Liver (tissue), 3 donors: ENCODE measurements at regions not wholly inside any gene's neighbourhood (a gene's known extent, or its start where the extent isn't known, plus 50 kb on each side); places are given as distances from the start of the nearest gene placed in this dataset.

Source experiments
- CTCF ChIP-seq: fragments of 150-350 bp; IDR thresholded peaks from 2 replicates; pipeline ENCODE4 v1.5.1; 2017; ENCODE audit warnings: improper control_type of control experiment, low read depth, low read length; ENCODE audit not compliant: missing input control
- EGR1 ChIP-seq, 2 donors: IDR thresholded peaks; 2 replicates each; pipeline ENCODE4 v1.6.1; 2016 to 2018; ENCODE audit warnings: antibody characterized with exemption in 2 of 2, low read depth in 2 of 2
- FOXA1 ChIP-seq: IDR thresholded peaks from 2 replicates; pipeline ENCODE4 v1.6.1; 2016; ENCODE audit warnings: antibody characterized with exemption
- GABPA ChIP-seq, 2 donors: IDR thresholded peaks in 1 of 2; conservative IDR thresholded peaks in 1 of 2; 2 replicates each; pipeline ENCODE4 v1.6.1; 2016; ENCODE audit warnings: antibody characterized with exemption in 2 of 2, mild to moderate bottlenecking in 1 of 2, moderate library complexity in 1 of 2
- JUND ChIP-seq, 2 donors: IDR thresholded peaks; 2 replicates each; pipeline ENCODE4 v1.6.1; 2016; ENCODE audit warnings: antibody characterized with exemption in 2 of 2
- MAX ChIP-seq: IDR thresholded peaks from 2 replicates; pipeline ENCODE4 v1.6.1; 2016; ENCODE audit warnings: antibody characterized with exemption
- RAD21 ChIP-seq, 2 donors: IDR thresholded peaks; 2 replicates each; pipeline ENCODE4 v1.6.1; 2016; ENCODE audit warnings: antibody characterized with exemption in 2 of 2, mild to moderate bottlenecking in 2 of 2
- REST ChIP-seq: IDR thresholded peaks from 2 replicates; pipeline ENCODE4 v1.6.1; 2016; ENCODE audit warnings: antibody characterized with exemption, mild to moderate bottlenecking
- RXRA ChIP-seq, 2 donors: IDR thresholded peaks; 2 replicates each; pipeline ENCODE4 v1.6.1; 2017 to 2018; ENCODE audit warnings: antibody characterized with exemption in 2 of 2, mild to moderate bottlenecking in 1 of 2
- SP1 ChIP-seq: IDR thresholded peaks from 2 replicates; pipeline ENCODE4 v1.6.1; 2018; ENCODE audit warnings: antibody characterized with exemption, mild to moderate bottlenecking
- TAF1 ChIP-seq: conservative IDR thresholded peaks from 2 replicates; pipeline ENCODE4 v1.6.1; 2016; ENCODE audit warnings: antibody characterized with exemption, mild to moderate bottlenecking
- YY1 ChIP-seq: IDR thresholded peaks from 2 replicates; pipeline ENCODE4 v1.6.1; 2016; ENCODE audit warnings: antibody characterized with exemption, mild to moderate bottlenecking
- ZBTB33 ChIP-seq: IDR thresholded peaks from 2 replicates; pipeline ENCODE4 v1.6.1; 2016; ENCODE audit warnings: antibody characterized with exemption
- donor health status: healthy.
- donor health status: healthy.

GRCh38 chr2:145352484-145352883, 832.6 kb upstream of the ZEB2 start:
- no peak for TF ChIP-seq ZBTB33
- TF ChIP-seq TAF1: no peak
- no peak for TF ChIP-seq JUND (IDR thresholded peaks at IDR 0.05)
- no peak for TF ChIP-seq SP1
- TF ChIP-seq CTCF: no peak
- TF ChIP-seq GABPA (IDR thresholded peaks at IDR 0.05 in 1 of 2, conservative IDR thresholded peaks at IDR 0.05 in 1 of 2): no peak
- TF ChIP-seq RXRA (IDR thresholded peaks at IDR 0.05): no peak
- no peak for TF ChIP-seq RAD21 (IDR thresholded peaks at IDR 0.05)
- no peak for TF ChIP-seq REST
- TF ChIP-seq EGR1 (IDR thresholded peaks at IDR 0.05; ENCODE audit: low read depth in 2 of 2): no peak
- TF ChIP-seq YY1: no peak
- TF ChIP-seq MAX: no peak
- TF ChIP-seq FOXA1: no peak
